Gastroesophageal sphincter (tissue), 4 donors: ENCODE measurements at regions not wholly inside any gene's neighbourhood (a gene's known extent, or its start where the extent isn't known, plus 50 kb on each side); places are given as distances from the start of the nearest gene placed in this dataset.

ENCODE experiments used
- ATAC-seq: fragments of 150-250 bp; one replicate; pipeline ENCODE4 v1.9.1; 2016; ENCODE audit warnings: mild to moderate bottlenecking, moderate library complexity
- H3K27ac ChIP-seq, 4 donors: fragments of 200-600 bp; sonication (generic) in 3 of 4; 1 replicate in 3 of 4; 2 replicates in 1 of 4; pipeline ENCODE4 v1.5.1; 2016 to 2019
- H3K27me3 ChIP-seq: fragments of 200-600 bp; sonication (generic); one replicate; pipeline ENCODE4 v1.5.1; 2019
- H3K36me3 ChIP-seq, 2 donors: fragments of 200-600 bp; sonication (generic); one replicate each; pipeline ENCODE4 v1.5.1; 2019; ENCODE audit warnings: control low read depth in 1 of 2
- H3K4me1 ChIP-seq, 3 donors: fragments of 200-600 bp; sonication (generic); 1 replicate in 2 of 3; 2 replicates in 1 of 3; pipeline ENCODE4 v1.5.1; 2016 to 2019; ENCODE audit warnings: control low read depth in 2 of 3
- H3K4me3 ChIP-seq, 2 donors: fragments of 200-600 bp; sonication (generic); one replicate each; pipeline ENCODE4 v1.5.1; 2019; ENCODE audit warnings: mild to moderate bottlenecking in 1 of 2, moderate library complexity in 1 of 2
- H3K9me3 ChIP-seq, 3 donors: fragments of 200-600 bp; sonication (generic); one replicate each; pipeline ENCODE4 v1.5.1; 2017 to 2019; ENCODE audit warnings: control low read depth in 2 of 3
- EP300 ChIP-seq: sonication (generic); formaldehyde crosslinking; IDR thresholded peaks from one replicate; pipeline ENCODE4 v1.6.1; 2017; ENCODE audit warnings: antibody characterized with exemption, mild to moderate bottlenecking
- POLR2A ChIP-seq, 2 donors: fragments of 450-650 bp; IDR thresholded peaks; one replicate each; pipeline ENCODE4 v1.6.1; 2017; ENCODE audit warnings: antibody characterized with exemption in 2 of 2, mild to moderate bottlenecking in 2 of 2, moderate library complexity in 1 of 2
- POLR2AphosphoS5 ChIP-seq: sonication (generic); formaldehyde crosslinking; IDR thresholded peaks from one replicate; pipeline ENCODE4 v1.6.1; 2017; ENCODE audit warnings: antibody characterized with exemption
- WGBS, 2 donors: methylation state at CpG; one replicate each; pipeline ENCODE4 v1.1.5; 2018; ENCODE audit warnings: low coverage in 1 of 2; 5-methylcytosine and 5-hydroxymethylcytosine counted together
- small RNA-seq, 4 donors: library from RNA; depleted of rRNA; stranded (forward); fragments of <200 nt; gene quantifications; one replicate each; pipeline ENCODE3, GENCODE V24; 2016
- TF ChIP-seq, protein P1 (sequence below), 4 experiments: fragments of 200-600 bp in 2 of 4; fragments of 450-650 bp in 2 of 4; sonication (generic) in 1 of 4; IDR thresholded peaks; one replicate each; pipeline ENCODE4 v1.5.1; 2017 to 2019; ENCODE audit warnings: antibody characterized with exemption in 4 of 4, mild to moderate bottlenecking in 2 of 4, moderate library complexity in 2 of 4

DNA sequence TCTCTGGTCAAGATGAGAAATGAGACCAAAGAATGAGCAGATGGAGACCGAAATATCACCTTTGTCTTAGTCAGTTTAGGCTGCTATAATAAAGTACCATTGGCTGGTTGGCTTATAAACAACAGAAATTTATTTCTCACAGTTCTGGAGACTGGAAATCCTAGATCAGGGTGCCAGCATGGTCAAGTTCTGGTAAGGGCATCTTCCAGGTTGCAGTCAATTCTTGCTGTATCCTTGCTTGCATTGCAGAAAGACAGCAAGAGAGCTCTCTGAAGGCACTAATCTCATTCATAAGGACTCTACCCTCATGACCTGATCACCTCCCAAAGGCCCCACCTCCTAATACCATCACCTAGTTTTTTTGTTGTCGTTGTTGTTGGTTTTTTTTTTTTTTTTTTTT is 52.7 kb upstream of the MKLN1 start:
- H3K4me3 ChIP-seq, result no peak overlapping the region
- H3K27me3 ChIP-seq, result no peaks in the 10 kb centered on the region
- no peak for ATAC-seq
- 78 to 100% methylated on average over 1 of the region's 2 CpGs for WGBS, 2 donors
- no peak overlapping the region for H3K27ac ChIP-seq
- no peak for TF ChIP-seq EP300
- no peaks in the 10 kb centered on the region for H3K36me3 ChIP-seq
- H3K4me1 ChIP-seq, result peaks cover 0 to 4% (median 0%) of the 10 kb centered on the region in 3 donors
- no peaks in the 10 kb centered on the region for H3K9me3 ChIP-seq

DNA sequence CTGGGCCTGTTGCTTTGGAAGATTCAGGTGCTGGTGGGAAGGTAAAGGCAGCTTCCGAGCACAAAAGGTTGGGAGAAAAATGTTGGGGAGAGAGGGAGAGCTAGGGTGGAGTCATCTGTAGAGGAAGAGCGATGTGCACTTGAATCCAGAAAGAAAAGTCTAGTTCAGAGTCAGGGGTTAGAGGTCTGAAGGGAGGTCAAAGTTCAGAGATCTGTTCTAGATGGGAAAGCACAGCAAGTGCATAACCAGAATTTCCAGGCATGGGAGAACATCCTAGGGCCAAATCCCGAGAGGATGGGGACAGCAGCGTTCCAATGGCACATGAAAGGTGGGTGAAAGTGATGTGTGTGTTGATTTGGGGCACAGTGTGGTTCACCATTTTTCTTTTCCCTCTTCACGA is 51.5 kb upstream of the MKLN1 start:
- H3K27me3 ChIP-seq, result no peaks in the 10 kb centered on the region
- H3K27ac ChIP-seq, result no peak overlapping the region
- TF ChIP-seq POLR2A (IDR thresholded peaks at IDR 0.05), result no peak
- TF ChIP-seq, protein P1, sequence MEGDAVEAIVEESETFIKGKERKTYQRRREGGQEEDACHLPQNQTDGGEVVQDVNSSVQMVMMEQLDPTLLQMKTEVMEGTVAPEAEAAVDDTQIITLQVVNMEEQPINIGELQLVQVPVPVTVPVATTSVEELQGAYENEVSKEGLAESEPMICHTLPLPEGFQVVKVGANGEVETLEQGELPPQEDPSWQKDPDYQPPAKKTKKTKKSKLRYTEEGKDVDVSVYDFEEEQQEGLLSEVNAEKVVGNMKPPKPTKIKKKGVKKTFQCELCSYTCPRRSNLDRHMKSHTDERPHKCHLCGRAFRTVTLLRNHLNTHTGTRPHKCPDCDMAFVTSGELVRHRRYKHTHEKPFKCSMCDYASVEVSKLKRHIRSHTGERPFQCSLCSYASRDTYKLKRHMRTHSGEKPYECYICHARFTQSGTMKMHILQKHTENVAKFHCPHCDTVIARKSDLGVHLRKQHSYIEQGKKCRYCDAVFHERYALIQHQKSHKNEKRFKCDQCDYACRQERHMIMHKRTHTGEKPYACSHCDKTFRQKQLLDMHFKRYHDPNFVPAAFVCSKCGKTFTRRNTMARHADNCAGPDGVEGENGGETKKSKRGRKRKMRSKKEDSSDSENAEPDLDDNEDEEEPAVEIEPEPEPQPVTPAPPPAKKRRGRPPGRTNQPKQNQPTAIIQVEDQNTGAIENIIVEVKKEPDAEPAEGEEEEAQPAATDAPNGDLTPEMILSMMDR (IDR thresholded peaks at IDR 0.05), result no peak
- H3K4me3 ChIP-seq, result no peak overlapping the region
- H3K4me1 ChIP-seq, result peaks cover 0 to 4% (median 0%) of the 10 kb centered on the region in 3 donors
- H3K36me3 ChIP-seq, result no peaks in the 10 kb centered on the region
- no peak for ATAC-seq
- H3K9me3 ChIP-seq, result no peaks in the 10 kb centered on the region
- 85 to 87% methylated on average over 3 to 5 of the region's 5 CpGs for WGBS, 2 donors

DNA sequence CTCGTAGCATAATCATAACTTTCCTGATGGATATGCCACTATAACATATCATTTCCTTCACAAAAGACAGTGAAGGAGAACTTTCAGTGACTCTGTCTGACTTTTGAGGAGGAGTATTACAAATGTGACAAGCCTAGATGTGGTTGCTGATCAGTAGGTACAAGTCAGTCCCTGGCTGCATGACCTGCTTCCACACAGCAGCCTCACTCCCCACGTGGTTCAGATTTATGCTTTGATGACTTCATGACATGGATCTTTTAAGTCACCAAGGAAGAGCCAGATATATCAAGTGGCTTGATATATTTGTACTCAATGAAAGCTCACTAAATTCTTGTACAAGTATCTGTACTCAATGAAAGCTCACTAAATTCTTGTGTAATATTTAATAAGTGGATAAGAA is 50.9 kb upstream of the MKLN1 start:
- H3K9me3 ChIP-seq, result no peaks in the 10 kb centered on the region
- 48 to 79% methylated on average over 2 of the region's 2 CpGs for WGBS, 2 donors
- no peaks in the 10 kb centered on the region for H3K36me3 ChIP-seq
- TF ChIP-seq, protein P1 (IDR thresholded peaks at IDR 0.05), result no peak
- no peak for TF ChIP-seq POLR2A (IDR thresholded peaks at IDR 0.05)
- TF ChIP-seq POLR2AphosphoS5, result no peak
- TF ChIP-seq EP300, result no peak
- H3K4me3 ChIP-seq, result no peak overlapping the region
- no peak overlapping the region for H3K27ac ChIP-seq
- no peaks in the 10 kb centered on the region for H3K27me3 ChIP-seq
- H3K4me1 ChIP-seq, result peaks cover 0 to 4% (median 0%) of the 10 kb centered on the region in 3 donors
- no peak for ATAC-seq

Small RNAs in the stretch of these regions (small RNA-seq; reads per million reads assigned to genes)
- gene AC016831.3 (0 reads per million in 4 donors), gene RNU6-1010P (0 reads per million in 4 donors)
